ENCODE measurements at regions not wholly inside any gene's neighbourhood (a gene's known extent, or its start where the extent isn't known, plus 50 kb on each side); places are given as distances from the start of the nearest gene placed in this dataset.
"Not testable (repeated sequence)": the region's sequence is repeated elsewhere in the genome, so short reads cannot be mapped to it uniquely, and the experiment has no call there.

DNA sequence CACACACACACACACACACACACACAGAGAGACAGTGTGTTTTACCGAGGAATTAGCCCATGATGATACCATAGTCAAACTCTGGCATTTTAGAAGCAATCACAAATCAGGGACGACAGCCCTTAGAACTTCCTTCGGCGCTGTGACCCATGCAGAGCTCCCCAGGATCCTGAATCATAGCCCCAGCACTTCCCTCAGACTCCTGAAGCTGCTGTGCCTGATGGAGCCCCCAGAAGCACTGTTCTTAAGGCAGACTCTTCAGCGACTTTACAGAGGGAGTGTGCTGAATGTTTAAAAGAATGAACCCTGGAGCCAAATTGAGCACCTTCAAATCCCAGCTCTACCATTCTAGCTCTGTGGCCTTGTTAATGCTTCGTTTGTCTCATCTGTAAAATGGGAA, 89.3 kb upstream of the LIPC start:
- intact Hi-C loops (cut with micrococcal nuclease), result no loop called here
- DNase-seq (no peak), ATAC-seq (no peak)

DNA sequence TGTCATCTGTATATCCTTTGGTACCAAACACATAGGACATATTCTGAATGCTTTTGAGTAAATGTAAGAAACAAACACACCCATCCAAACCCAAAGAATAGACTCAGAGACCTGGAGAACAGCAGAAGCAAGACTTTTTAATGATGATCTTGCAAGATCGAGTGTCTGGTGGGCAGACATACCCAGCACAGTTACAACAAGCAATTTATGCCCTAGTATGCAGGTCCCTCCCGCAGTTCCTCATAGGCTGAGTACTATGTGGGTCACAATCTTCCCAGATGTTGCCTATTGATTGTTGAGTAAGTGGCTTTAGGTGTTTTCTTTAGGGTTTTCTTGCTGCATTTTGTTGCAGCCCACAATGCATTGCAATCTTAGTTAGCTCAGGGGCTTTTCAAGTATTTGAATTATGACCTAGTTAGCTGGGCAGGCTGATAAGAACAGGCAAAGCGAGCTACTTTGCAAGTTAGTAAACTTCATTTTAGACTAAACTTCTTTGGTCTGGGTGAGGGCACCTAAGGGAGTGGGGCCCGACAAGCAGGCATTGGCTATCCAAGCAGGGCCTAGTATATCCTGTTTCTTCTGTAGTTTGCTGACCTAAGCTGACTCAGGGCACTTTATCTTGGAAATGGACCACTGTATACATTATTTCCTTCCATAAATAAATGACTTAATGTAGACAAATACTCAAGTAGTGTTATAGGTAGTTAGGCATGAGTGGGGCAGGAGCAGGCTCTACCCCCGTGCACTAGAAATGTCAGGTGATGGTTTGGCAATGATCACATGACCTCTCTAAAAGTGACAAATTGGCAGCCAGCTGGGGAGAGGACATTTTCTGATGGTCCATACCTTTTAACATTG, 87.3 kb upstream of the LIPC start:
- DNase-seq (no peak), ATAC-seq (no peak)
- intact Hi-C loops (cut with micrococcal nuclease), result no loop called here

DNA sequence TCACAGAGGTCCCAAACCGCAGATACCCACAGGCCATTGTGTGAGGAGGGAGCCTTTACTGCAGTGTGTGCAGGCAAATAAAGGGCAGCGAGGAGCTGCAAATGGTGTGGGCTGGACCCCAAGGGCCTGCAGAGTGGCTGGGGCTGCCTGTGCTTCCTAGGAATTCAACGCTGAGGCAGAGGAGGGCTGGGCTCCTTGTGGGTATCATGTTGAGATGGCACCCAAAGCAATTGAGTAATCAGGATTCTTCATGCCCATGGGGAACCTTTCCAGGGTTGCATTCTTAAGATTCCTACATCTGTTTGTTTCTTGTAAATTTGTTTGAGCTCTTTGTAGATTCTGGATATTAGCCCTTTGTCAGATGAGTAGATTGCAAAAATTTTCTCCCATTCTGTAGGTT, 85.4 kb upstream of the LIPC start:
- DNase-seq, result no peak
- no peak for ATAC-seq
- intact Hi-C loops (cut with micrococcal nuclease), result no loop called here

DNA sequence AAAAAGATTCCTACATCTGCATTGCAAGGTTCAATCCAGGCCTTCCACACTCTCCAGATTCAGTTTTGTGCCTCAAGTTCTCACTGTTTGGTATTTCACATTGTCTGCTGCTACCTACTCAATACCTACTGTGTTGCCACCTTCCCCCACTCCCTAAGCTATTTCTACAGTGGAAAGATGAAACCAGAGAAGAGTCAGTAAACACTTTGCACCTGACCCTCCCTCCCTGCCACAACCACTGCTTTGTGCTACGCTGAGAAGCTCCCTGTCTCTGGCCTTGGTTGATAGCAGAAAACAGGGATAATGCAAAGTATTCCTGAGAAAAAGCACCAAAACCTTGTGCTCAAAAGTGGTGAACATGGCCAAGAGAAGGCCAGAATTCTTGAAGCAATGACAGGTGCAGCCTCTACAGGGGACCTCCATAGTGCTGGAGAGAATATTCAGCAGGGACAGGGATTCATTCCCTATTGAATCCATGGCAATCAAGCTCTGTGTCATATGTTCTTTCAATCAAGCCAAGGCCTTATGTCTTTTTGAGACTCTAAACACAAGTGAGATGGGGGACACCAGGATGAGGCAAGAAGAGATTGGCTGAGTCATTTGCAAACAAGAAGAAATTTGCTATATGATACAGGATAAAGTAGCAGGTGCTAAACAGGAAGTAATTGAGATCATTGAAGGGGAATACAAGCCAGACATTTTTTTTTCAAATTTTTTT, 83.5 kb upstream of the LIPC start:
- ATAC-seq (no peak), DNase-seq (no peak)
- intact Hi-C loops (cut with micrococcal nuclease), result no loop called here

DNA sequence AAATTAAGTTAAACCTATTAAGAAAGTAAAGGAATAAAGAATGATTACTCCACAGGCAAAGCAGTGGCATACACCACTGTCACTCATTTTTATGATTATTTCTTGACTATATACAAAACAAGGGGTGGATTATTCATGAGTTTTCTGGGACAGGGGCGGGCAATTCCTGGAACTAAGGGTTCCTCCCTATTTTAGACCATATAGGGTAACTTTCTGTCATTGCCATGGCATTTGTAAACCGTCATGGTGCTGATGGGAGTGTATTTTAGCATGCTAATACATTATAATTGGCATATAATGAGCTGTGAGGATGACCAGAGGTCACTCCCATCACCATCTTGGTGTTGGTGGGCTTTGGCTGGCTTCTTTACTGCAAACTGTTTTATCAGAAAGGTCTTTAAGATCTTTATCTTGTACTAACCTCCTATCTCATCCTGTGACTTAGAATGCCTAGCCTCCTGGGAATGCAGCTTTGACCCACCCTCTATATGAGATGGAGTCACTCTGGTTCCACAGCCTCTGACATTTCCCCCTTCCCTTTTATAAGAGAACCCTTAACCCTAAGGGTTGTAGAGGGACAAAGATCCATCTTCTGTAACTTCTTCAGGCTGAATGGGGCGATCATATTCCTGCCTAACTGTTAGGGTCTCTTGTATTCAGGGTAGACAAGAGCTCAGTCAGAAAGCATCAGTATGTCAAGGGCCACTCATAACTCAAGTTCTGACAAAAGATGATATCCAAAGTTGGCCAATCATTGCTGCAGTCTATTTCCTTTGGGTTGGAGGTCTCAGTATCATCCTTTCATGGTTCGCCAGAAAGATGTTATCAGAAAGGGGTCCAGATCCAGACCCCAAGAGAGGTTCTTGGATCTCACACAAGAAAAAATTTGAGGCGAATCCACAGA, 79.5 kb upstream of the LIPC start:
- DNase-seq (no peak), ATAC-seq (no peak)
- intact Hi-C loops (cut with micrococcal nuclease), result no loop called here

DNA sequence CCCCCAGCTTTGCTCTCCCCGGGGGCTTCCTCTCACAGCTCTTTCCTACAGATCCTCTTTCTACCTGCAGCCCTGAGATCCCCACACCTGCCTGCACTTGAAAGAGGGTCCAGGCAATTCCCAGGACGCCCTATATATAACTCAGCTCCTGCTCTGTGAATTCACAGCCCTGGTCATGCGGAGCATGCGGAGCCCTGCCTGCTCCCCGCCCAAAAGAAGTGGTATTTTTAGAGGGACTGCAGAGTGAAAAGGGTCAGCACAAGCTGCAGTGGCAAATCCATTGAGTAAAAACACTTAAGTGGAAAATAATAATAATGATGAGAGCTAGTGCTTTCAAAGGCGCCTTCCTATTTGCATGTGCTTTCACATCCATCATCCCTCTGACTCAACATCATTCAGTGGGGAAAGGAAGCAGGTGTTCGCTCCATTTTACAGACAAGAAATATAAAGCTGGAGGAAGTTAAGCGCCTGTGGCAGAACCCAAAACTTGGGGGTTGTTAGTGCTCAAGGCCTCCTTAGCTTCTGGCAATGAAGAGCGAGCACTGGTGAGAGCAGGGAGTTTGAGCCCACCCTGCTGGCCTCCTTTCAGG, 76.3 kb upstream of the LIPC start:
- ATAC-seq, result peak; percentile 51

DNA sequence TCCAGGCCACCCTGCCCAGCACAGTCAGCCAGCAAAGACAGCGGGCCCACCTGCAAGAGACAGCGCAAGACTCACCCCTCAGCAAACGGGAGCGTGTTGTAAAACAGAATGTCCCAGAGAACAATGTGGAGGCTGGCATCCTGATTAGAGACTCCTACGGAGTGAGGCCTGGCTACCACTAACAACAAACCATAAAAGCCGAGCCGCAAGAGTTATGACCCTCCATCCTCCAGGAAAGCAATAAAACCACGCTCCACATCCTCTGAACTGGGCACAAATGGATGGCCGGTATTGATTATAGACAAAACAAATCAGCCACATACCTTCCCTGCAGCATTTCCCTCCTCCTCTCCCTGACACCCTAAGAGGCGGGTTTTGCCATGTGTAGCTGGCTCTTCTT, 75.8 kb upstream of the LIPC start:
- DNase-seq, result no peak
- intact Hi-C loops (cut with micrococcal nuclease), result no loop called here
- ATAC-seq, result no peak

More for the DNA sequence above, 76.3 kb upstream of the LIPC start:
- DNase-seq, result no peak
- intact Hi-C loops (cut with micrococcal nuclease), result no loop called here

DNA sequence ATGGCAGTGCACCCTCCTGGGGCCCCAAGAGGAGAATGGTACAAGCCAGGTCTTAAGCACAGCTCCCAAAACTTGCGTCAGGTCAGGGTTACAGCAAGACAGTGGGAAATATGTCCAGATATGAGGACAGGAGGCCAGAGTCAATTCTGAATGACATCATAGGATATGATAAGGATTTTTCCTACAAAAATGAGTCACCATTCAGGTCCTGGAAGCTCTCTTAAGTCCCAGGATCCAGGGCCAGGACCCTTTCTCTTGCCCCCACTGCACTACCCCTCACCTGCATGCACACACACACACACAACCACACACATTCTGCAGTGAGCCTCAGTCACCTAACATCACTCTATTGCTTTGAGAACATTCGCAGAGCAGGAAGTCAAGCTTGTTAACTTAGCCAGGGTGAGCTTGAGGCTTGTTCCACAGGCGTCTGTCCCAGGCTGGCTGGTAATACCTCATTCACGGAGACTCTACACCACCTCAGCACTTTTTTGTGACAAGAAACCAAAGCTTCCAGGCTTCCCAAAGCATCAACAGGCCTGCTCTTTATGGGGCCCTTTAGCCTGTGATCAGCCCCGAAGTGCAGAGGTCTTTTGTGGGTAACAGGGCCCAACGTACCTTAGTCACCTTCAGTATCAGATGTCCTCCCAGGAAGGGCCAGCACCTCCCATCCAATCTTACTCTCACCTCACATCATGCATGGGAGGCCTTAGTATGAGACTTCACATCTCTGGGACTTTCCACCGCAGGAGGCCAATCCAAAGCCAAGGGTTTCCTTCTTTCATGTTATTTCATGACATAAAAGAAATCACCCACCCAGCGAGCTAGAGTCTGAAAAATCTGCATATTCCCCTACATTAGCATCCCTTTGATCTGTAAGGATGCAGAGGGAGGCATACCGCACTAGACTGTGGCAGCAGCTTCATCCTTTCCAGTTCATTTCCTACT, 74.0 kb upstream of the LIPC start:
- DNase-seq (no peak), ATAC-seq (no peak)
- intact Hi-C loops (cut with micrococcal nuclease), result no loop called here

DNA sequence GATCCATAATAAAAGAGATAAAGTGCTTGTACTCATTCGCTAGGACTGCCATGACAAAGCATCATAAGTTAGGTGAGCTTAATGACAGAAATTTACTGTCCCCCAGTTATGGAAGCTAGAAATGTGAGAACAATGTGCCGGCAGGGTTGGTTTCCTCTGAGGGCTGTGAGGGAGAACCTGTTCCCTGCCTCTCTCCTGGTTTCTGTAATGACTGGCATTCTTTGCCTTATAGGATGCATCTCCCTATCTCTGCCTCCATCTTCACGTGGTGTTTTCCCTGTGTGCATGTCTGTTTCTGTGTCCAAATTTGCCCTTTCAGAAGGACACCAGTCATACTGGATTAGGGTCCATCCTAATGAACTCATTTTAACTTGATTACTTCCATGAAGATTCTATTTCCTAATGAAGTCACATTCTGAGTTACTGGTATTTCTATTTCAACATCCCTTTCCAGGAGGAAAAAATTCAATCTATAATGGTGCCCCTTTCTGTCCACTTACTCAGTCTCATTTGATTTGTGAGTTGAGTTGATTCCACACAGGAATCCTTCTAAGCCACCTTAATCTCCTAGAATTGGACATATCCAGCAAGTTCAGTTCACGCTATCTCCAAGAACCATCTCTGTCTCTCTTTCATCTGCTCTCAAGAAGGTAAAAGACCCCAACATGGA, 71.2 kb upstream of the LIPC start:
- intact Hi-C loops (cut with micrococcal nuclease), result no loop called here
- DNase-seq (no peak), ATAC-seq (no peak)

DNA sequence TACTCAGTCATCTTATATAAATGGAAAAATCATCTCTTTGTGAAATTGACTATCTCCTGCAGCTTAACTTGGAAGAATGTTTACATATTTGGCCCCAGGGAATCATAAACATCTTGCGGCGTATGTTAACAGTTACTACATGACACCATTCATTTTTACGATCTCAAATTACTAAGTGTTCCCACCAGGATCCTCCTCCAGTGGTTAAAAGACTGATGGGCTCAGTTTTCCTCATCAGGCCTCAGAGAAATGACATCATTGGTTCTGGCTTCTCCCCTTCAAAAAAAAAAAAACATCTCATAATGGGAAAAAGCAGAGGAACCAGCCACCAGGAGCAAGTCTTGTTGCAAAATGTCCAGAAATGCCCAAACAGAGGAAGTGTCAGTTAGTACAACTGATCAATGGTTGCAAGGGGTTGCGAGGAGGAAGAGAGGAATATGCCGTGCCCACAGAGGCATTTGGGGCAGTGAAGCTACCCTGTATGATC, 70.5 kb upstream of the LIPC start:
- intact Hi-C loops (cut with micrococcal nuclease), result no loop called here
- DNase-seq (no peak), ATAC-seq (peak; percentile 51)

DNA sequence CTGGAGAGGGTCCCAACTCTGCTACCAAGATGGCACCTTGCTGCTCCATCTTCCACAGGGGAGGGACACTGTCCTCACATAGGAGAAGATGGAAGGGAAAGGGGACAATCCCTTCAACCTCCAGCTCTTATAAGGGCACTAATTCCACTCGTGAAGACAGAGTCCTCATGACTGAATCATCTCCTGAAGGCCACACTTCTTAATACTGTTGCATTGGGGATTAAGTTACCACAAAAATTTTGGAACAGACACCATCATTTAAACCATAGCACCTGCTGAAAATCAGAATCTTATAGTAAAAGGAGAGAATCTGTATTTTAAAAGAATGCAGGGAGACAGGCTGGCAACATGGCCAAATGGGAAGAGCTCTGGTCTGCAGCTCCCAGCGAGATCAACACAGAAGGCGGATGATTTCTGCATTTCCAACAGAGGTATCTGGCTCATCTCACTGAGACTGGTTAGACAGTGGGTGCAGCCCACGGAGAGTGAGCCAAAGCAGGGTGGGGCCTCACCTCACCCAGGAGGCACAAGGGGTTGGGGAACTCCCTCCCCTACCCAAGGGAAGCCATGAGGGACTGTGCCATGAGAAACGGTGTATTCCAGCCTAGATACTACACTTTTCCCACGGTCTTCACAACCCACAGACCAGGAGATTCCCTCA, 69.4 kb upstream of the LIPC start:
- DNase-seq, result no peak
- intact Hi-C loops (cut with micrococcal nuclease), result no loop called here
- ATAC-seq, result no peak

DNA sequence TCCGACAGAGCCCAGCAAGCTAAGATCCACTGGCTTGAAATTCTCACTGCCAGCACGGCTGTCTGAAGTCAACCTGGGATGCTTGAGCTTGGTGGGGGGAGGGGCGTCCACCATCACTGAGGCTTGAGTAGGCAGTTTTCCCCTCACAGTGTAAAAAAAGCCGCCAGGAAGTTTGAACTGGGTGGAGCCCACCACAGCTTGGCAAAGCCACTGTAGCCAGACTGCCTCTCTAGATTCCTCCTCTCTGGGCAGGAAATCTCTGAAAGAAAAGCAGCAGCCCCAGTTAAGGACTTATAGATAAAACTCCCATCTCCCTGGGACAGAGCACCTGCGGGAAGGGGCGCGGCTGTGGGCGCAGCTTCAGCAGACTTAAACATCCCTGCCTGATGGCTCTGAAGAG, 68.7 kb upstream of the LIPC start:
- intact Hi-C loops (cut with micrococcal nuclease); ATAC-seq: not testable (repeated sequence)
- peak; percentile 44 for DNase-seq

DNA sequence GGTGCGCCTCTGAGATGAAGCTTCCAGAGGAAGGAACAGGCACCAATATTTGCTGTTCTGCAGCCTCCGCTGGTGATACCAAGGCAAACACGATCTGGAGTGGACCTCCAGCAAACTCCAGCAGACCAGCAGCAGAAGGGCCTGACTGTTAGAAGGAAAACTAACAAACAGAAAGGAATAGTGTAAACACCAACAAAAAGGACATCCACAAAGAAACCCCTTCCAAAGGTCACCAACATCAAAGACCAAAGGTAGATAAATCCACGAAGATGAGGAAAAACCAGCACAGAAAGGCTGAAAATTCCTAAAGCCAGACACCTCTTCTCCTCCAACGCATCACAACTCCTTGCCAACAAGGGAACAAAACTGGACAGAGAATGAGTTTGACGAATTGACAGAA, 68.1 kb upstream of the LIPC start:
- DNase-seq; ATAC-seq; intact Hi-C loops (cut with micrococcal nuclease): not testable (repeated sequence)

DNA sequence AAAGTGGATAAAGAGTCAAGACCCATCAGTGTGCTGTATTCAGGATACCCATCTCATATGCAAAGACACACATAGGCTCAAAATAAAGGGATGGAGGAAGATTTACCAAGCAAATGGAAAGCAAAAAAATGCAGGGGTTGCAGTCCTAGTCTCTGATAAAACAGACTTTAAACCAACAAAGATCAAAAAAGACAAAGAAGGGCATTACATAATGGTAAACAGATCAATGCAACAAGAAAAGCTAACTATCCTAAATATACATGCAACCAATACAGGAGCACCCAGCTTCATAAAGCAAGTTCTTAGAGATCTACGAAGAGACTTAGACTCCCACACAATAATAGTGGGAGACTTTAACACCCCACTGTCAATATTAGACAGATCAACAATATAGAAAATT, 66.7 kb upstream of the LIPC start:
- DNase-seq; intact Hi-C loops (cut with micrococcal nuclease); ATAC-seq: not testable (repeated sequence)

DNA sequence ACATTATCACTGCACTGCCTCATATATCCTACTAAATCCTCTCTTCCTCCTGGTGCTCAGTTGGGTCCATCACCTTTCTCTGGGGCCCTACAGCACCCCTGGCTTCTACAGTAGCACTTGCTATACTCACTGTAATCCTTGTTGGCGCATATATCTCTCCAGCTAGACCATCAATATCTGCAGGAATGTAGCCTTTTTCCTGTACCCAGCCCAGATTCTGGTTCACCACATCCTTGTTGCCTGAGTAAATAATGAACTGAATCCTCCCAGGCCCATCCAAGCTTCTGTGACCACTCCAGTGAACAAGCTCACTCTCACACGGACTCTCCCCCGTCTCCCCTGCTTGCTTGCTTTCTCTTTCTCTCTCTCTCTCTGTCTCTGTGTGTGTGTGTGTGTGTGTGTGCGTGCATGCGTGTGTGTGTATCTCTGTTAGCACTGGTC, 62.5 kb upstream of the LIPC start:
- DNase-seq (no peak), ATAC-seq (no peak)
- intact Hi-C loops (cut with micrococcal nuclease), result no loop called here

DNA sequence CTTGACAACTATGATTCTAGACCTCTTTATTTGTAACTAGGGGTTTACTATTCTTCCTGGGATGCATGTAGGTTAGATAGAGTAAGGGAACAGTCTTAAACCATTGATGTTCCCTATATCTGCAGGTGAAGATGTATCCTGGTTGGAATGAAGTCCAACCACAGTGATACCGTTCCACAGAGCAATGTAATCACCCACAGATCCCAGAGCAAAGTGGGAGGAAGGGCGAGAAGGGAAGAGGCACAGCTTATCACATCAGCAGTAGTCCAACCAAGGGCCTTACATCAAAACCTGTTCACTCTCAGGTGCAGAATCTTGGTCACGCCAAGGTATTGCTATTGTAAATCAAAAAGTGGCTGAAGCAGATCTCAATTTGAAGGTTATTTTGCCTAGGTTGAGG, 61.8 kb upstream of the LIPC start:
- no peak for DNase-seq
- no peak for ATAC-seq
- intact Hi-C loops (cut with micrococcal nuclease), result no loop called here

DNA sequence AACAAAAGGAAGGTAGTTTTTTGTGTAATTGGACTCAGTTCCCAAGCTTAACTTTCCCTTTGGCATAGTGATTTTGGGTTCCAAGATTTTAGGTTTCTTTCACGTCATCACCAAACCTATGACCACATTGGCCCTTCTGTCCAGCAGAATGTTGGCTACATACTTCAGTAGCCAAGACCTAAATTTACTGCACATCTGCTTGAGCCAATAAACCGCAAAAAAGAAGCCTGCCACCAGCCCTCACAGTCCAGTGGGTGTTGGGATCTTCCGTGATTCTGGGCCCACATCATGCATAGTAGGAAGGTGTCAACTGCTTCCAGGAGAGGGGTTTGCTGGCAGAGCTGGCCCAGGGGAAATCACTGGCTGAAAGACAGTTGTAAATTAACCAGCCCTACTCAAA, 57.6 kb upstream of the LIPC start:
- ATAC-seq (no peak), DNase-seq (no peak)
- intact Hi-C loops (cut with micrococcal nuclease), result no loop called here

All from left ventricle myocardium superior (tissue), 1 donor.